H1 (cell line): ENCODE measurements at regions not wholly inside any gene's neighbourhood (a gene's known extent, or its start where the extent isn't known, plus 50 kb on each side); places are given as distances from the start of the nearest gene placed in this dataset.

Source experiments
- CTCF ChIA-PET: fragments of 300-600 bp; sonication (Branson Sonifier 250); formaldehyde crosslinking; loops from one replicate; lab custom pipeline; 2021; ENCODE audit not compliant: partially characterized antibody; lab: Charles Lee
- POLR2A ChIA-PET: fragments of 300-600 bp; sonication (Branson Sonifier 250); formaldehyde crosslinking; loops from one replicate; lab custom pipeline; 2021; ENCODE audit warnings: inconsistent platforms; ENCODE audit not compliant: partially characterized antibody; lab: Charles Lee
- DNase-seq, 2 experiments: peaks; one replicate each; pipeline versions ENCODE4 v3.0.0 to v3.0.0-alpha.2; 2010 to 2022; ENCODE audit warnings: low spot score in 2 of 2, low read depth in 1 of 2, mixed read lengths in 1 of 2
- FAIRE-seq: peaks from 2 replicates; lab custom pipeline; 2011; peaks lifted over from hg19 to GRCh38; lab: Jason Lieb, UNC
- H2AFZ ChIP-seq: 2 replicates; pipeline ENCODE4 v1.8.1; 2012; ENCODE audit warnings: low read length, inconsistent platforms
- H2AK5ac ChIP-seq: 2 replicates; pipeline ENCODE4 v1.6.1; 2013; ENCODE audit warnings: low read depth, low read length
- H2BK120ac ChIP-seq: replicated peaks from 2 replicates; pipeline ENCODE3; 2013; ENCODE audit warnings: low read depth, low read length, inconsistent platforms
- H2BK12ac ChIP-seq: 2 replicates; pipeline ENCODE4 v1.6.1; 2013; ENCODE audit warnings: low read depth, low read length
- H2BK15ac ChIP-seq: 2 replicates; pipeline ENCODE4 v1.6.1; 2013; ENCODE audit warnings: low read length
- H2BK20ac ChIP-seq: 2 replicates; pipeline ENCODE4 v1.6.1; 2013; ENCODE audit warnings: low read length
- H2BK5ac ChIP-seq: 2 replicates; pipeline ENCODE4 v1.6.1; 2013; ENCODE audit warnings: low read depth, low read length
- H3K14ac ChIP-seq: 2 replicates; pipeline ENCODE4 v1.6.1; 2013; ENCODE audit warnings: inconsistent platforms; ENCODE audit not compliant: insufficient read length
- H3K18ac ChIP-seq: 2 replicates; pipeline ENCODE4 v1.6.1; 2013; ENCODE audit warnings: low read length; ENCODE audit errors: extremely low read depth
- H3K23ac ChIP-seq: 2 replicates; pipeline ENCODE4 v1.6.1; 2013; ENCODE audit warnings: inconsistent platforms; ENCODE audit not compliant: insufficient read length
- H3K23me2 ChIP-seq: 2 replicates; pipeline ENCODE4 v1.6.1; 2013; ENCODE audit warnings: low read depth, low read length
- H3K27ac ChIP-seq: 2 replicates; pipeline ENCODE4 v1.6.1; 2011; ENCODE audit warnings: low read depth, low read length, inconsistent platforms
- H3K27me3 ChIP-seq, 4 experiments: replicated peaks in 1 of 4; 1 replicate in 1 of 4; 2 replicates in 3 of 4; pipeline versions ENCODE4 v1.6.1 to v1.8.1; 2011 to 2013; ENCODE audit warnings: low read length in 3 of 4, mild to moderate bottlenecking in 3 of 4, inconsistent platforms in 2 of 4, mixed read lengths in 2 of 4, moderate library complexity in 1 of 4; ENCODE audit not compliant: control insufficient read depth in 3 of 4, insufficient read depth in 3 of 4; ENCODE audit errors: extremely low read depth in 1 of 4
- H3K36me3 ChIP-seq, 4 experiments: 2 replicates each; pipeline versions ENCODE4 v1.6.1 to v1.8.1; 2011 to 2013; ENCODE audit warnings: mild to moderate bottlenecking in 4 of 4, low read length in 3 of 4, moderate library complexity in 2 of 4, control low read depth in 1 of 4, inconsistent platforms in 1 of 4; ENCODE audit not compliant: insufficient read depth in 4 of 4, control insufficient read depth in 2 of 4
- H3K4ac ChIP-seq: replicated peaks from 2 replicates; pipeline ENCODE3; 2013; ENCODE audit warnings: low read length, low read depth, mixed read lengths, inconsistent platforms; ENCODE audit not compliant: insufficient read length
- H3K4me1 ChIP-seq, 4 experiments: replicated peaks in 1 of 4; 1 replicate in 1 of 4; 2 replicates in 3 of 4; pipeline versions ENCODE4 v1.6.1 to v1.8.1; 2011 to 2013; ENCODE audit warnings: low read length in 3 of 4, inconsistent platforms in 2 of 4, mixed read lengths in 1 of 4; ENCODE audit not compliant: insufficient read depth in 4 of 4, control insufficient read depth in 3 of 4
- H3K4me2 ChIP-seq, 2 experiments: 2 replicates each; pipeline versions ENCODE4 v1.6.1 to v1.8.1; 2011 to 2013; ENCODE audit warnings: low read depth in 2 of 2, low read length in 2 of 2, control low read depth in 1 of 2, inconsistent platforms in 1 of 2, mild to moderate bottlenecking in 1 of 2; ENCODE audit not compliant: insufficient read depth in 1 of 2
- H3K4me3 ChIP-seq, 4 experiments: fragments of 200-600, 300-600 bp in 1 of 4; sonication (generic), shearing (Covaris generic), sonication (Bioruptor Twin) in 1 of 4; 2 replicates each; pipeline versions ENCODE4 v1.5.1 to v1.8.1; 2011 to 2016; ENCODE audit warnings: low read length in 4 of 4, low read depth in 3 of 4, control low read depth in 2 of 4, inconsistent platforms in 2 of 4, mild to moderate bottlenecking in 2 of 4, mixed read lengths in 1 of 4, moderate library complexity in 1 of 4; ENCODE audit not compliant: insufficient read depth in 2 of 4; ENCODE audit errors: extremely low read depth in 1 of 4
- H3K56ac ChIP-seq: replicated peaks from 2 replicates; pipeline ENCODE3; 2013; ENCODE audit warnings: low read depth, mild to moderate bottlenecking, mixed read lengths, low read length, inconsistent platforms; ENCODE audit not compliant: insufficient read length
- H3K79me1 ChIP-seq: 2 replicates; pipeline ENCODE4 v1.6.1; 2013; ENCODE audit warnings: low read depth, low read length, control low read depth
- H3K79me2 ChIP-seq, 2 experiments: 2 replicates each; pipeline versions ENCODE4 v1.6.1 to v1.8.1; 2012 to 2013; ENCODE audit warnings: low read length in 2 of 2, mild to moderate bottlenecking in 2 of 2, inconsistent platforms in 1 of 2; ENCODE audit not compliant: insufficient read depth in 2 of 2, control insufficient read depth in 1 of 2
- H3K9ac ChIP-seq, 4 experiments: replicated peaks in 1 of 4; 1 replicate in 1 of 4; 2 replicates in 3 of 4; pipeline versions ENCODE4 v1.6.1 to v1.8.1; 2011 to 2013; ENCODE audit warnings: low read depth in 3 of 4, low read length in 3 of 4, control low read depth in 2 of 4, mild to moderate bottlenecking in 2 of 4, moderate library complexity in 2 of 4, inconsistent platforms in 1 of 4; ENCODE audit errors: extremely low read depth in 1 of 4
- H3K9me3 ChIP-seq, 2 experiments: 2 replicates each; pipeline versions ENCODE4 v1.6.1 to v1.8.1; 2012 to 2013; ENCODE audit warnings: mild to moderate bottlenecking in 2 of 2, moderate library complexity in 2 of 2, control low read depth in 1 of 2, inconsistent platforms in 1 of 2, low read depth in 1 of 2, low read length in 1 of 2, mixed read lengths in 1 of 2; ENCODE audit not compliant: insufficient read depth in 2 of 2
- H4K20me1 ChIP-seq, 2 experiments: replicated peaks in 1 of 2; 2 replicates each; pipeline versions ENCODE3 to v1.8.1; 2011 to 2013; ENCODE audit warnings: inconsistent platforms in 2 of 2, low read length in 2 of 2, mild to moderate bottlenecking in 1 of 2; ENCODE audit not compliant: insufficient read depth in 2 of 2, control insufficient read depth in 1 of 2
- H4K5ac ChIP-seq: 2 replicates; pipeline ENCODE4 v1.6.1; 2013; ENCODE audit warnings: low read length, low read depth, mixed read lengths, inconsistent platforms; ENCODE audit not compliant: insufficient read length
- H4K8ac ChIP-seq: 2 replicates; pipeline ENCODE4 v1.8.0; 2013; ENCODE audit warnings: mild to moderate bottlenecking, moderate library complexity, low read length, inconsistent platforms; ENCODE audit not compliant: insufficient read depth; ENCODE audit errors: extremely low read depth
- H4K91ac ChIP-seq: replicated peaks from 2 replicates; pipeline ENCODE3; 2013; ENCODE audit warnings: low read length, mixed read lengths, inconsistent platforms; ENCODE audit not compliant: insufficient read length
- BACH1 ChIP-seq: IDR thresholded peaks from 2 replicates; pipeline ENCODE4 v1.6.1; 2012; ENCODE audit warnings: low read length, improper control_type of control experiment
- CBX8 ChIP-seq: fragments of 300-800, 300-1000 bp; sonication (generic); IDR thresholded peaks from 2 replicates; pipeline ENCODE4 v1.7.1; 2016; ENCODE audit warnings: low read depth, low read length, borderline replicate concordance
- CHD1 ChIP-seq: IDR thresholded peaks from 2 replicates; pipeline ENCODE4 v1.6.1; 2012; ENCODE audit warnings: low read depth, low read length, improper control_type of control experiment
- HDAC2 ChIP-seq, 2 experiments: fragments of 300-600 bp in 1 of 2; sonication (generic) in 1 of 2; IDR thresholded peaks; 2 replicates each; pipeline ENCODE4 v1.6.1; 2011 to 2012; ENCODE audit warnings: low read depth in 2 of 2, low read length in 2 of 2, mild to moderate bottlenecking in 2 of 2, moderate library complexity in 2 of 2, borderline replicate concordance in 1 of 2, inconsistent platforms in 1 of 2
- JUN ChIP-seq: IDR thresholded peaks from 2 replicates; pipeline ENCODE4 v1.6.1; 2011; ENCODE audit warnings: low read depth, mild to moderate bottlenecking, improper control_type of control experiment, low read length
- KDM5A ChIP-seq: fragments of 200-600 bp; IDR thresholded peaks from 2 replicates; pipeline ENCODE4 v1.7.1; 2012; ENCODE audit warnings: mild to moderate bottlenecking, low read length, inconsistent platforms, mixed read lengths
- MAFK ChIP-seq: IDR thresholded peaks from 2 replicates; pipeline ENCODE4 v1.6.1; 2012; ENCODE audit warnings: low read depth, mild to moderate bottlenecking, improper control_type of control experiment, low read length
- NRF1 ChIP-seq: IDR thresholded peaks from 2 replicates; pipeline ENCODE4 v1.6.1; 2011; ENCODE audit warnings: mild to moderate bottlenecking, low read depth, low read length, improper control_type of control experiment
- POLR2AphosphoS5 ChIP-seq: IDR thresholded peaks from 2 replicates; pipeline ENCODE4 v1.6.1; 2011; ENCODE audit warnings: low read depth, low read length
- SIX5 ChIP-seq: IDR thresholded peaks from 2 replicates; pipeline ENCODE4 v1.6.1; 2011; ENCODE audit warnings: mild to moderate bottlenecking, low read depth, low read length
- SUZ12 ChIP-seq: fragments of 200-600 bp; sonication (generic); IDR thresholded peaks from 2 replicates; pipeline ENCODE4 v1.6.1; 2012; ENCODE audit warnings: mild to moderate bottlenecking, inconsistent platforms, low read length, moderate library complexity, mixed read lengths
- TBP ChIP-seq: IDR thresholded peaks from 2 replicates; pipeline ENCODE4 v1.6.1; 2011; ENCODE audit warnings: low read depth, low read length, improper control_type of control experiment
- WGBS, 2 experiments: shearing (Covaris generic) in 1 of 2; methylation state at CpG; one replicate each; pipeline versions ENCODE4 v1.1.6 to v1.1.7; 2013 to 2015; ENCODE audit warnings: low lambda C conversion rate in 2 of 2, mixed read lengths in 2 of 2, inconsistent platforms in 1 of 2, low coverage in 1 of 2, missing lambda C conversion rate in 1 of 2; ENCODE audit not compliant: insufficient replicate concordance in 2 of 2, insufficient coverage in 1 of 2, insufficient read length in 1 of 2; ENCODE audit errors: extremely low coverage in 1 of 2, missing lambda C conversion rate in 1 of 2; 5-methylcytosine and 5-hydroxymethylcytosine counted together
- TF ChIP-seq, protein P1 (sequence below): IDR thresholded peaks from 2 replicates; pipeline ENCODE4 v1.6.1; 2012; ENCODE audit warnings: inconsistent platforms

DNA sequence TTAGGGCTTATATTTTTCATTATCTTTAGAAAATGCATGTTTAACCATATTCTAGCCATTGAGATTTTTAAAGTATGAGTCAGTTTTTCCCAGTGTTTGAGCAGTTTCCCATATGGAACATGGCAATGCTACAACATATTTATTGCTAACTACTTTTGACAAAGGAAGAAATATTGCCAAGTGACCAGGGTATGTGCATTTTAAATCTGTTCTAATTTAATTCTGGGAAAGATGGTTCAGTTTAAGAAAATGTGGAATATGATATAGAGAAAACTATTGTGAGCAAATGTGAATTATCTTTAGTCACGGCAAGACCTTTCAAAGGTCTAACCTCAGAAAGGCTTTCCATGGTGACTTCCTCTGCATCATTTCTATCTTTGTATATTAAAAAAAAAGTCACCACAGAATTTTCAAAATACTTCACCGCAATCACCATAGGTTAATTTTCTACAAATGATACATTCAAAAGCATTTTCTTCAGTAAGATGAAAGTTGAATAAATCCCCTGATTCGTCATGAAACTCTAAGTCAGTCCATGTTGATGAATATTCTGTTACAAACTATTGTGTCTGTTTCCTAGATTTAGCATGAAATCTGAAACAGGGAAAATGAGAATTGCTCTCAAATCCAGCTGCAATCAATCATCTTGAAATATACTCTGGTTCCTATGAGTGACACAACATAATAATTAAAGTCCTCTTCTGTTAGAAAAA lies 2349.0 kb upstream of the TENM3 start:
- no peak overlapping the region for H4K8ac ChIP-seq
- no peak overlapping the region for H2BK15ac ChIP-seq
- H3K4me3 ChIP-seq, result no peak overlapping the region
- no peak overlapping the region for H2BK20ac ChIP-seq
- no peaks in the 10 kb centered on the region for H3K4me1 ChIP-seq
- no peak overlapping the region for H4K5ac ChIP-seq
- no peaks in the 10 kb centered on the region for H4K20me1 ChIP-seq
- no peak for FAIRE-seq
- H4K91ac ChIP-seq, result no peak overlapping the region
- H3K18ac ChIP-seq, result no peak overlapping the region
- H3K9ac ChIP-seq, result no peak overlapping the region
- H2BK12ac ChIP-seq, result no peak overlapping the region
- H3K27me3 ChIP-seq, result no peaks in the 10 kb centered on the region
- DNase-seq, result no peak
- no peaks in the 10 kb centered on the region for H3K23me2 ChIP-seq
- no peak overlapping the region for H3K23ac ChIP-seq
- H3K79me2 ChIP-seq, result no peaks in the 10 kb centered on the region
- H3K79me1 ChIP-seq, result no peaks in the 10 kb centered on the region
- no peak overlapping the region for H2BK5ac ChIP-seq
- no peak overlapping the region for H3K4ac ChIP-seq
- WGBS, 2 experiments, result 81% methylated on average over 3 of the region's 3 CpGs; no CpG with 5 or more reads in 1 of the 2 experiments
- H3K27ac ChIP-seq, result no peak overlapping the region
- no peak overlapping the region for H2AK5ac ChIP-seq
- no peak overlapping the region for H3K4me2 ChIP-seq
- H2BK120ac ChIP-seq, result no peak overlapping the region
- no peak overlapping the region for H2AFZ ChIP-seq
- no peaks in the 10 kb centered on the region for H3K36me3 ChIP-seq
- ChIA-PET POLR2A (no interaction called here), CTCF (interaction anchor here (0.7 kb wide), 1 partner anchor 9 kb away, joined by 3 read pairs; no protein-coding TSS in a partner anchor)
- no peak overlapping the region for H3K14ac ChIP-seq
- H3K9me3 ChIP-seq, result peaks cover 0 to 2% of the 10 kb centered on the region in 2 experiments; a peak in 1 of 4 replicates
- H3K56ac ChIP-seq, result no peak overlapping the region
- TF ChIP-seq SIX5 (no peak), BACH1 (no peak), KDM5A (no peak), TBP (no peak), NRF1 (no peak), JUN (no peak), HDAC2 (IDR thresholded peaks at IDR 0.05; ENCODE audit: borderline replicate concordance in 1 of 2, low read depth in 2 of 2, low read length in 2 of 2) (no peak), SUZ12 (no peak), CBX8 (no peak), CHD1 (no peak), POLR2AphosphoS5 (no peak), MAFK (no peak)
- TF ChIP-seq, protein P1, sequence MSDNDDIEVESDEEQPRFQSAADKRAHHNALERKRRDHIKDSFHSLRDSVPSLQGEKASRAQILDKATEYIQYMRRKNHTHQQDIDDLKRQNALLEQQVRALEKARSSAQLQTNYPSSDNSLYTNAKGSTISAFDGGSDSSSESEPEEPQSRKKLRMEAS, result no peak
